Transverse colon (tissue), 4 donors: ENCODE measurements at regions not wholly inside any gene's neighbourhood (a gene's known extent, or its start where the extent isn't known, plus 50 kb on each side); places are given as distances from the start of the nearest gene placed in this dataset.

ENCODE experiments used
- DNase-seq: peaks from one replicate; pipeline ENCODE4 v3.0.0-alpha.2; 2019
- H3K27ac ChIP-seq, 4 donors: fragments of 200-600 bp; sonication (generic); 2 replicates each; pipeline ENCODE4 v1.5.1; 2016 to 2018; ENCODE audit warnings: inconsistent platforms in 4 of 4
- H3K27me3 ChIP-seq: fragments of 200-600 bp; sonication (generic); 2 replicates; pipeline ENCODE4 v1.5.1; 2017; ENCODE audit warnings: inconsistent platforms
- H3K36me3 ChIP-seq, 4 donors: fragments of 200-600 bp; sonication (generic); 2 replicates each; pipeline ENCODE4 v1.5.1; 2017 to 2019; ENCODE audit warnings: inconsistent platforms in 4 of 4
- H3K4me1 ChIP-seq, 4 donors: fragments of 200-600 bp; sonication (generic); 2 replicates each; pipeline ENCODE4 v1.5.1; 2017 to 2020; ENCODE audit warnings: inconsistent platforms in 4 of 4
- H3K4me3 ChIP-seq, 4 donors: fragments of 200-600 bp; sonication (generic); 1 replicate in 1 of 4; 2 replicates in 3 of 4; pipeline versions ENCODE4 v1.5.1 to v1.6.1; 2017 to 2019; ENCODE audit warnings: inconsistent platforms in 4 of 4
- H3K9me3 ChIP-seq, 2 donors: fragments of 200-600 bp; sonication (generic); 2 replicates each; pipeline ENCODE4 v1.5.1; 2017 to 2019; ENCODE audit warnings: inconsistent platforms in 2 of 2
- EP300 ChIP-seq: sonication (generic); formaldehyde crosslinking; IDR thresholded peaks from one replicate; pipeline ENCODE4 v1.6.1; 2017; ENCODE audit warnings: antibody characterized with exemption, low read depth
- POLR2A ChIP-seq: fragments of 450-650 bp; IDR thresholded peaks from one replicate; pipeline ENCODE4 v1.6.1; 2016; ENCODE audit warnings: antibody characterized with exemption, mild to moderate bottlenecking, moderate library complexity
- POLR2AphosphoS5 ChIP-seq, 3 donors: sonication (generic); formaldehyde crosslinking; IDR thresholded peaks; one replicate each; pipeline ENCODE4 v1.6.1; 2016; ENCODE audit warnings: antibody characterized with exemption in 3 of 3
- WGBS, 2 donors: methylation state at CpG; one replicate each; pipeline ENCODE4 v1.1.5; 2018; ENCODE audit warnings: low coverage in 1 of 2; 5-methylcytosine and 5-hydroxymethylcytosine counted together
- in situ Hi-C, 4 donors: fragments of 200-750 bp; cut with MboI; loops; one replicate each; pipeline versions ENCODE4 v1.15.0 to v1.15.1; 2017; ENCODE audit warnings: low sequenced_read_pairs in 3 of 4, low pct_ligation_motif_present in 1 of 4, low pct_unique_long_range_greater_than_20kb in 1 of 4
- intact Hi-C: fragments of 100-400 bp; cut with DNase I; formaldehyde crosslinking; loops from one replicate; pipeline ENCODE4 v1.15.1; 2023; ENCODE audit warnings: low total_unique reads
- TF ChIP-seq, protein P1 (sequence below), 5 experiments: fragments of 200-600 bp in 3 of 5; fragments of 450-650 bp in 2 of 5; sonication (generic) in 3 of 5; IDR thresholded peaks; 1 replicate in 2 of 5; 2 replicates in 3 of 5; pipeline ENCODE4 v1.5.1; 2016 to 2017; ENCODE audit warnings: antibody characterized with exemption in 5 of 5, inconsistent platforms in 3 of 5, mild to moderate bottlenecking in 2 of 5, moderate library complexity in 1 of 5

GRCh38 chr19:28386066-28386465 is 826.9 kb downstream of the UQCRFS1 start:
- Histone ChIP-seq H3K27ac (no peak overlapping the region), H3K36me3 (no peaks in the 10 kb centered on the region), H3K27me3 (no peaks in the 10 kb centered on the region), H3K4me1 (no peaks in the 10 kb centered on the region), H3K9me3 (no peaks in the 10 kb centered on the region), H3K4me3 (no peak overlapping the region)
- TF ChIP-seq POLR2AphosphoS5 (IDR thresholded peaks at IDR 0.05) = no peak
- TF ChIP-seq POLR2A = no peak
- TF ChIP-seq, protein P1, sequence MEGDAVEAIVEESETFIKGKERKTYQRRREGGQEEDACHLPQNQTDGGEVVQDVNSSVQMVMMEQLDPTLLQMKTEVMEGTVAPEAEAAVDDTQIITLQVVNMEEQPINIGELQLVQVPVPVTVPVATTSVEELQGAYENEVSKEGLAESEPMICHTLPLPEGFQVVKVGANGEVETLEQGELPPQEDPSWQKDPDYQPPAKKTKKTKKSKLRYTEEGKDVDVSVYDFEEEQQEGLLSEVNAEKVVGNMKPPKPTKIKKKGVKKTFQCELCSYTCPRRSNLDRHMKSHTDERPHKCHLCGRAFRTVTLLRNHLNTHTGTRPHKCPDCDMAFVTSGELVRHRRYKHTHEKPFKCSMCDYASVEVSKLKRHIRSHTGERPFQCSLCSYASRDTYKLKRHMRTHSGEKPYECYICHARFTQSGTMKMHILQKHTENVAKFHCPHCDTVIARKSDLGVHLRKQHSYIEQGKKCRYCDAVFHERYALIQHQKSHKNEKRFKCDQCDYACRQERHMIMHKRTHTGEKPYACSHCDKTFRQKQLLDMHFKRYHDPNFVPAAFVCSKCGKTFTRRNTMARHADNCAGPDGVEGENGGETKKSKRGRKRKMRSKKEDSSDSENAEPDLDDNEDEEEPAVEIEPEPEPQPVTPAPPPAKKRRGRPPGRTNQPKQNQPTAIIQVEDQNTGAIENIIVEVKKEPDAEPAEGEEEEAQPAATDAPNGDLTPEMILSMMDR (IDR thresholded peaks at IDR 0.05) = no peak
- no peak for TF ChIP-seq EP300
- intact Hi-C loops = no loop called here
- no peak for DNase-seq
- in situ Hi-C loops = no loop called here
- 20 to 35% methylated on average over 1 to 3 of the region's 3 CpGs for WGBS, 2 donors

GRCh38 chr19:28377077-28377476 is 835.9 kb downstream of the UQCRFS1 start:
- TF ChIP-seq POLR2A (no peak), EP300 (no peak), POLR2AphosphoS5 (IDR thresholded peaks at IDR 0.05) (no peak)
- TF ChIP-seq, protein P1 (IDR thresholded peaks at IDR 0.05) = no peak
- in situ Hi-C loops = no loop called here
- no peak for DNase-seq

DNA sequence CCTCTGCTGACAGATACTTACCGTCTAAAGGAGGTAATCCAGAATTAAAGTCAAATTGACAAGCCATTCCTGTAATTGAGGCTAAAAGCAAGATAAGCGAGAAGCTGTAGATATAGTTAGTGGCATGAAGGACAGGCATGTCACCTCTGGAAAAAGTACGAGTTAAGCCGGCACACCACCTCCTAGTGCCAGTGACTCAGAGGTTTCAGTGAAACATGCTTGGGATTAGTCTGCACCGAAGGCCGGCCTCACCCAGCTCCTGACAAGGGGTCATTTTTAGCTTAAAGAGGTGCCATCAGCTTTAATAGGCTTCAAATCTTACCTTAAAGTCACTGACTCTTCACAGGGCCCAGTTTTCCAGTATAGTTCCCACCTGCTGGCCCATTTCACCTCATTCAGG is 838.0 kb downstream of the UQCRFS1 start:
- WGBS, 2 donors = 84% methylated on average over 5 to 6 of the region's 6 CpGs

More at GRCh38 chr19:28377077-28377476, 835.9 kb downstream of the UQCRFS1 start:
- no peak overlapping the region for H3K27ac ChIP-seq
- H3K36me3 ChIP-seq = no peaks in the 10 kb centered on the region
- intact Hi-C loops = no loop called here
- H3K27me3 ChIP-seq = no peaks in the 10 kb centered on the region
- no peak overlapping the region for H3K4me3 ChIP-seq
- 33 to 40% methylated on average over 4 to 9 of the region's 9 CpGs for WGBS, 2 donors
- no peaks in the 10 kb centered on the region for H3K4me1 ChIP-seq
- H3K9me3 ChIP-seq = no peaks in the 10 kb centered on the region

GRCh38 chr19:28372576-28373247 is 840.2 kb downstream of the UQCRFS1 start:
- 43 to 63% methylated on average over 2 to 4 of the region's 4 CpGs for WGBS, 2 donors
- Histone ChIP-seq H3K9me3 (no peaks in the 10 kb centered on the region), H3K27ac (no peak overlapping the region), H3K27me3 (no peaks in the 10 kb centered on the region), H3K4me3 (no peak overlapping the region), H3K4me1 (no peaks in the 10 kb centered on the region), H3K36me3 (no peaks in the 10 kb centered on the region)
- in situ Hi-C loops = no loop called here
- intact Hi-C loops = no loop called here
- no peak for TF ChIP-seq POLR2AphosphoS5 (IDR thresholded peaks at IDR 0.05)
- no peak for TF ChIP-seq EP300
- TF ChIP-seq, protein P1 (IDR thresholded peaks at IDR 0.05) = no peak
- TF ChIP-seq POLR2A = no peak
- no peak for DNase-seq

More for the DNA sequence above, 838.0 kb downstream of the UQCRFS1 start:
- no peaks in the 10 kb centered on the region for H3K36me3 ChIP-seq
- no peak for DNase-seq
- in situ Hi-C loops = no loop called here
- H3K9me3 ChIP-seq = no peaks in the 10 kb centered on the region
- no peak overlapping the region for H3K4me3 ChIP-seq
- TF ChIP-seq, protein P1 (IDR thresholded peaks at IDR 0.05) = no peak
- intact Hi-C loops = no loop called here
- no peaks in the 10 kb centered on the region for H3K4me1 ChIP-seq
- H3K27me3 ChIP-seq = no peaks in the 10 kb centered on the region
- H3K27ac ChIP-seq = no peak overlapping the region
